Activated CD4-positive, alpha-beta T cell treated with anti-CD3 and anti-CD28 coated beads, Interleukin-2, Interleukin-6, amounts not matched to agents 100 ng/mL and 50 ng/mL, durations not matched to agents 16 hours and 8 hours (primary cell): ENCODE measurements at regions not wholly inside any gene's neighbourhood (a gene's known extent, or its start where the extent isn't known, plus 50 kb on each side); places are given as distances from the start of the nearest gene placed in this dataset.
"Not testable (repeated sequence)": the region's sequence is repeated elsewhere in the genome, so short reads cannot be mapped to it uniquely, and the experiment has no call there.

Source experiments
- DNase-seq: peaks from one replicate; pipeline ENCODE4 v3.0.0-alpha.2; 2020

DNA sequence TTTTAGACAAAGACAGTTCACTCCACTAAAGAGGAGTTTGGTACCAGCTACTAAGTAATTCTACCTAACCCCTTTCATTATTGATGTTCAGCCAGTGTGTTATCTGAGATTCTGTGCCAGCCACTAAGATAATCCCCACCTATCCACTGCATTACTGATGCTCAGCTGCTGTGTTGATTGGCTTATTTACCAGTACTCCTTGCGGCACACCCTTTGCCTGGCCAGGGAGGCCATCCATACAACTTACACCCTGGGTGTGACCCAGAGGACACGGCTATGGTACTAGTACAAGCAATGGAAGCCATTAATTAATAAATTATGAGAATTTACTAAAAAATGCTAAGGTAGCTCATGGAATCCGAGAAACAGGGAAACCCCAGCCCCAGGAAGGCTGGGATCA lies 290.7 kb upstream of the CTNNB1 start:
- no peak for DNase-seq

DNA sequence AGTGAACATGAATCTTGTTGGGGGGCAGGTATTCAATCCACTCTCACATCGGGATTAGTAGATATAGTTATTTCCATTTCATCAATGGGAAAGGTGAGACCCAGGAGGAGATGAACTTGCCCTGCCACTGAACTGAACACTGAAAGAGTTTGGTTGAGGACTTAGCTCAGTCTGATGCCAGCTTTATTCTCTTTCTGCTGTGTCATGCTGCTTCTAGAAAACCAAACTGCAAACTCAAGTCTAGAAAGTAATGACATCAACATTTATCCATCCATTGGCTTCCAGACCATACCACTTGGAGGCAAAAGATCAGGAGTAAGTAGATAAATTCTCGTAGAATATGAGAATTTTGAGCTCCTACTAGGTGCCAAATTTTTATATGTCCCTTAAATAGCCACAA lies 288.0 kb upstream of the CTNNB1 start:
- no peak for DNase-seq

DNA sequence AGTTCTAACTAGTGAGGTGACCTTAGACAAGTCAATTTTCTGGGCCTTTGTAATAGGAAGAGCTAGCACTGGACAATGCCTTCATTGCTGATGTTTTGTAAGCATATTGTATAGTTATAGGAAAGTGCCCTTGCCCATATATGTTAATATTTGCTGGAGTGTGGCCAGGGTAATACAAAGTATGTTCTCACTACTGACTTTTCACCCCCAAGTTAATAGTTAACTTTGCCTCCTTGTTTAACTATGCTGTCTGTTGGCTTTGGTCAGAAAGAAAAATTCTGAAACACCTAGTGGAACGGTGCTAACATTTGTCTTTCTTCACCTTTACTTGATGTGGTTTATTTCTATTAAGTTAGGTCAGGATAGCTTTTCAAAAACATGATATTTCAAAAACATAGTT lies 287.4 kb upstream of the CTNNB1 start:
- DNase-seq = no peak

DNA sequence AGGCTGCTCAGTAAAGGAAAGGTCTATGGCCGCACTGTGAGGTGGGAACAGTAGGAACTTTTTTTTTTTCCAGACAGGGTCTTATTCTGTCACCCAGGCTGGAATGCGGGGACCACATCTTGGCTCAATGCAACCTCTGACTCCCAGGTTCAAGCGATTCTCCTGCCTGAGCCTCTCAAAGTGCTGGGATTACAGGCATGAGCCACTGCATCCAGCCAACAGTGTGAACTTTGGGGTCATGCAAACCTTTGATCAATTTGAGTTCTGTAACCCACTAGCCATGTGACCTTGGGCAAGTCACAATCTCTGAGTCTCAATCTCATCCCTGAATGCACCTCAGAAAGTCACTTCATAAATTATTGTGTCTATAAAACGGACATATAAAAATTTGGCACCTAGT lies 286.8 kb upstream of the CTNNB1 start:
- no peak for DNase-seq

DNA sequence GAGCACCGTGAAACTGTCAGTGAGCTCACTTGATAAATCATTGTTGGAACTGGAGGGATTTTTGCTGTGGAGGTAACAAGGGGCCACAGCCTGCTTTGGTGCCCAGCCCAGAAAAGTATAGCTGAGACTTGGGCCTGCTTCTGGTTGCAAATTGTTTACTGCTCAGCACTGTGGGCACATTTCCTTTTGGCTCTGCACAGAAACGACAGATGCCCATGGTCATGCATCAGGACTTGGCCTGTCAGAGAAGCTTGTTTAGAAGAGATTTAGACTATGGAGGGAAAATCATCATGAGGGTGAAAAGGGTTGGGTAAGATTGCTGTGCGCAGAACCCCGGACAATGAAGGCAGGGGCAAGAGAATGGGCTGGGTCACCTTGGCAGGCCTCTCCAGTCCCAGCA lies 286.1 kb upstream of the CTNNB1 start:
- DNase-seq = no peak

DNA sequence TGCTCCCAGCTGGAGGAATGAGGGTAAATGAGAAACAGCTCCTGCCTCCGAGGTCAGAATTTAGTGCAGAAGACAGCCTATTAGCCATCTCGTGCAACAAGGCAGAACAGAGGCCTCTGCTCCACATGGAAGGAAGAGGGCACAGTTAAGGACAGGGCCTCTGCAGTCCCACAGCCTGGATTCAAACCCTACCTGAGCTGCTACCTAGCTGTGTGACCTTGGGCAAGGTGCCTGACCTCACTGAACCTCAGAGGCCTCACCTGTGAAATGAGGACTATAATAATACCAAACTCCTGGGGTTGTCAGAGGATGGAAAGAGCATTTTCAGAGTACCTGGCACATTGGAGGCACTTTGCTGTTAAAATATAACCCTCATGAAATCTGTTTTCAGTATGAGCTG lies 285.7 kb upstream of the CTNNB1 start:
- DNase-seq = no peak

DNA sequence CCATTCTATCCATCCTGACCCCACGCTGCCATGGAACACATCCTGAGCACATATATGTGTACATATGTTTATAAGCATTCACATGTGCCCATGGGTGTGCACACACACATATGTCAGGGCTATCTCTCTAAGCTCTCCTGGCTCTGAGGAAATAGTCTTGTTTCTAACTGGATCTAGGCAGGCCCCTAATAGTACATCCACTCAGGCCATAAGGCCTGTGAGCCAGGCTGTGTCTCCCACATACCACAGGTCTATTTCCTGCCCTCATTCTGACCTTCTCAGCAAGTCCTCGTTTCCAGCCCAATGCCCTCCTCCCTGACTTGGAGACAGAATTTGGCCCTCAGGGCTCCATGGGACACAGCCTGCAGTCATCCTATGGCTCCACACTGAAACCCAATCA lies 284.8 kb upstream of the CTNNB1 start:
- no peak for DNase-seq

DNA sequence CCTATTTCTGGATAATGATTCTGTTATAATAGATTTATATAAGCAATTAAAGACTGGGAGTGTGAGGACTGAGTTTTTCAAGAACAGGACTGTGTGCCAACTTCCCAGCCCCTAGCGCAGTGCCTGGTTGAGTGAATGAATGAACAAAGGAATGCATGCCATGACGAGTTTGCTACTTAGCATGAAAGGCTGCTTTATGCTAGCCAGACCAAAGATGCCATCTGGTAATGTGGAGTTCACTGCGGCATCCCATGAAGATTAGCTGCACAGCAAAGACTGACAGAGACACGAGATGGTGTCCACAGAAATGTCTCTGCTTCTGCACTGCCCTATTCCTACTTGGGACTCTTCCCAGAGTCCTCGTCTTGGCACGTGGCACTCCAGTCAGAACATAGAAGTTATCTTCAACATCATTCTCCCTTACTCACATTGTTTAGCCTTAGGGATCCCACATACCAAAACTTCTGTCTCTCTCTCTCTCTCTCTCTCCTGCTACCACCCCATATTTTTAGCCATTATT lies 283.9 kb upstream of the CTNNB1 start:
- no peak for DNase-seq

DNA sequence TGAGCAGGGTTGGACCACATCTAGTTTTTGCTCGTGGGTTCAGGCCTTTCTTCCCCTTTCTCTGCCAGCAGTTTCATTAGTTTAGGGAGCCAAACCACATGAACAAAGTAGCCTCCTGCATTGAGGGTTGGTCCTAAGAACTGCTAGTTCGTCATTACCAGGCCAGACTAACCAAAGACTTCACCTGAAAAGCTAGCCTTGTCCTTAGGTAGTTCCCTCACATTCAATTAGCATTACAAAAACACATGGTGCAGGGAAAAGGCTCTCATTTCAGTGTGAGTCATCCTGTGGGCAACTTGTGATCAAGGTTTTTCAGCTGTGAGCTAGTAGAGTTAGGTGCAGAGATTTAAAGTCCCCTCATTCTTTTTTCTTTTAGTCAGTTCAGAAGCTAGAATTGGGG lies 279.3 kb upstream of the CTNNB1 start:
- peak; percentile 15 for DNase-seq

DNA sequence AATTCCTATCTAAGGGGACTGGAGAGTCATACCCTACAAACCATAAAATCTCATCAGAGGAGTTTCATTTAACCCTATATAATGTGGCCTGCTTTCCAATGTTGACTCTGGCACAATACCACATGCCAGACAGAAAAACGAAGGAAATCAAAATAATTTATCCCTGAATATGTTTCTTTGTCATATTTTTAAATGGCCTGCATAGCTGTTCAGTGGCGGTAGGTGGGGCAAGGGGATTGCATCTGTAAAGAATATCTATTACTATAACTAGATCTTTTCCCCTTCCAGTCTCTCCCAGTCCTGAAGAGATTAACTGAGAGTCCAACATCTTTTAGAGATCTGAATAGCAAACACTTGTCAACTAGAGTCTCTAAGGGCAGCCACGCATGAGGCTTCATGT lies 278.1 kb upstream of the CTNNB1 start:
- no peak for DNase-seq

DNA sequence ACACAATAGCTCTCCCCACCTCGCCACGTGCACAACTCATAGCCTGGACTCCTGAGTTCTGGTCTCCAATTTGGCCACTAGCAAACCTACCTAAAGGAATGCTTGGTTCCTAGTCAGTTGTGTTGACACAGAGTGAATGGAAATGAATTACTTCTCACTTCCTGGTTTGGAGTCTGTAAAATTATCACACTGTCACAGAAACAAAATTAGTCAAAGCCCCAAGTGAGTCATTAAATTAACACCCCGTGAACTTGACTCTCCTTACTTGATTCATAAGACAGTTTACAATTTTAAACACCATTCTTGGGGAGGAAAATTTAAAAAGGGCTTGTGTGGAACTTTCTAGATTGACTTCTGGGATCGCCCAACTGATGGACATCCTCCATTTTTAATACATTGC lies 276.2 kb upstream of the CTNNB1 start:
- peak; percentile 10 for DNase-seq

DNA sequence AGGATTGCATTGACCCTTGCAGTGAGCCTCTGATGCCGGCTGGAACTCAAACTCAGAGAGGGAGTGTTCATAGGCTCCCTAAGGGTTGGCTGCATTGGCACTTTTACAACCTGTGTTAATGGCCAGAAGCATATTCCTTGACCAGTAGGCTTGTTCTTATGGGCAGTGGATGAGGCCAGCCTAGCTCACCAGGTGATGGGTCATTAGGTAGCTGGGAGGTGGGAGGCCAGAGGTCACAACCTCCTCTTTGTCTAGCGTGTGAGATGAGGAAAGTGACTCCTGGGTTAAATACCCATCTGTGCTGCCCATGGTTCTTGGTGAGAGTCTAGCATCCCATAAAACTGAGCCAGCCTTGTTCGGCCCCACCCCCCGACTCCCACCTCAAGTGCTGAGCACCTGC lies 275.7 kb upstream of the CTNNB1 start:
- DNase-seq = no peak

DNA sequence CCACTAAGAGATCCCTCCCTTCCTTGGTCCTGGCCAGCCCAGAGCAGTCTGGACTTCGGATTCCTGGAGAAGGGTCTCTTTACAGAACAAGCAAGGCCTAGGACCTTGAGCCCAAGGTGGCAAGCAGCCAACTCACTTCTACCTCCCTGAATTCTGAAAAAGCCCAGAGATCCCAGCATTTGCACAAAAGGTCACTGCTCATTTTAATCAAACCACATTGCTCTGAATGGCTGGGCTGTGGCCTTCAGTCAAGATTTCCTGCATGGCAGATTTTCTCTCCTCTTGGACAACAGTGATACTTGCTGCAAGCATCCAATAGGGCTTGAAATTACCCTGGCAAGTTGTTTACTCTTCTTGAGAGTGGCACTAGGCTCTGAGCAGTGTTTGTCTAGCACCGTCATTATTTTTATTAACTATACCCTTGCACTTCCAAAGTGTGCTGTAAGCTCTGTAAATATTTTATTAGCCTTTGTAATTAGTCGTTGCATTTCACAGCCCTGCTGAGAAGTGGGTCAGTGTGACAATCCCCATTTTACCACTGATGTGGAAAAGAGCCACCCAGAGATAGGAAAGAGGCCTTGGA lies 274.7 kb upstream of the CTNNB1 start:
- DNase-seq = no peak

DNA sequence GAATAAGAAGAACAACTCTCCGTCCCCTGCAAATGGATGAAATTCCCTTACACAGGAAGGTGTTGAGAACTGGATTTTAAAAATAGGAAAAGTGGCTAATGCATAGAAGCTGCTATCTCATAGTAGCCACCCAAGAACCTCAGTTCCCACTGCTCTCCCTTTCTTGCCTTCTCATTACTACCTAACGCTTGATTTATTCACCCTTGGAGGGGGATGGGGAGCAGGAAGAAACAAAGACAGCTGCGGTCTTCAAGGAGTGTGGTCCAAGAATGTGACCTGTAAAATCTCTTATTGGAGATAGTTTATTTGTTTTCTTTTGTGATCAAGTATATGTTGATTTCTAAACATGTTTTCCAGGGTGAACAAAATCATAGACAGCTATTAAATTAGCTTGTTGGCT lies 274.1 kb upstream of the CTNNB1 start:
- no peak for DNase-seq

DNA sequence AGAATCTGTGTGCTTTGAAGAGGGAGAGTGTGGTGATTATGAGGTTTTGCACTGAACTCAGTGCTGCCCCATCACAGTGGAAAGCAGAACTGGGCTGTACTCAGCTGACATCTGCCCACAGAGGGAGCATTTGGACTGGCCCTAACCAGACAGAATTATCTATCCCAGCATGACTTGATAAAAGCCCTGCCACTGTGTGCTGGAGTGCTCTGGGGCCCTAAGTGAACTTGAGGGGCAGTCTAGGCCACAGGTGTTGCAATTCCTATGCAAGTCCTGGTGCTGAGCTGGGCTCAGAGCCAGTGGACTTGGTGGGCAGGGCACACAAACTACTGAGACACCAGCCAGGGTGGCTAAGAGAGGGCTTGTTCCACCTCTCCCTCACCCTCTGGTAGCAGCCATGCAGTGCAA lies 269.2 kb upstream of the CTNNB1 start:
- DNase-seq = no peak

DNA sequence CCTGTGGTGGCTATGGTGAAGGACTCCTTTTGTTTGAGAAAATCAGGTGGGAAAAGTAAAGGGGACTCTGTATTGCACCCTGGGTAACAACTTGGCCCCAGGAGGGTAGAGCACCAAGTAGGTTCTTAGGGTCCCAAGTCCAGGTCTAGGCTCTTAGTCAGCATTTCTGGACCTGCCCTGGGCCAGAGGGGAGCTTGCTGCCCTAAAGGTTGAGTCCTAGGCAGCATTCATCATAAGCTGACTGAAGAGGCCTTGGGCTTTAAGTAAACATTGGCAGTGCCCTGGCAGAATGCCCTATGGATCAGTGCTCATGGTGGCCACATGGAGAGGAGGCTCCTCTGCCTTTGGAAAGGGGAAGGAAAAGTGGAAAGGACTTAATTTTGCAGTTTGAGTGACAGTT lies 268.5 kb upstream of the CTNNB1 start:
- no peak for DNase-seq

DNA sequence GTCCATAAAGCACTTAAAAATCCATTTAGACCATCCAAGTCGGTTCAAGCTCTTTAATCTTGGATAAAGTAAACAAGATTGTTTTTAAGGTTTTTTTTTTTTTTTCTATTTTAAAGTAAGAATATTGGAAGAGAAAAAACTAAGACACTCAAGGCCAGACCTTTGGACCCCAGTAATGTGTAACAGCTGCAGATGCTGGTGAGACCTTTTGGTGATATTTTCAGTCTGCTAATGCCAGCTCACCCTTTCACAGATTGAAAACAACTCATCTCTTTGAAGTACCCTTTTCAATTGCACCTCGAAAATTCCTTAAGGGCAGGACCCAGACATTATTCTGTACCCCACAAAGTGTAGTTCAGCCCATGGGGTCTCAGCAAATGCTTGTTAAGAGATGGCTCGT lies 260.7 kb upstream of the CTNNB1 start:
- no peak for DNase-seq

DNA sequence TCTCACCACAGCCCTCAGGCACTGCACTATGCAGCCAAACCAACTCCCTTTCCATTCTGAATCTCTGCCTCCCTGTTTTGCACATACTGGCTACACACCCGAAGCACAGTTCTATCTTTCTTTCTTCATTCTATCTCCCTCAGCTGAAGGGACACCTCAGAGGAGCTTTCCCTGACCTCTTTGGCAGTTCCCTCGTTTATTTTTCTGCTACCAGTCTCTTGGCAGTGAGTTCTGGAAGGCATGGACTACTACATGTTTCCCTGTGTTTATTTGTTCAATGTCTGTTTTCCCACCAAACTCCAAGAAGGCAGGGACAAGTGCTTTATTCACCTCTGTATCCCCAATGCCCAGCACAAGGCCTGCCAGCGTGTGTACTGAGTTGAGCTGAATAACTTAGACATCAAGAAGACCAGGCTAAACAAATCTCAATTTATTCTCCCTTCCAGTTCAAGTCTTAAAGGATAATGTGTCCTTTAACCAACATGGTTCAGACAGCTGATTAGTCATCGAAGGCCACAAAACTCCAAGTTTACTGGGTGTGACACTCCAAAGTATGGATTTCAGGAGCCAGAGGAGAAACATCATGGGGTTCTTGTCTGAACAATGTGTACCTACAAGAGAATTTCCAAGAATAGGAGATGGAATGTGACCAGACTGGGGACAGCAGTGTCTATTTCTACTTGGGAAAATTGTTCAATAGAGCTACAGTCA lies 260.1 kb upstream of the CTNNB1 start:
- DNase-seq = no peak

DNA sequence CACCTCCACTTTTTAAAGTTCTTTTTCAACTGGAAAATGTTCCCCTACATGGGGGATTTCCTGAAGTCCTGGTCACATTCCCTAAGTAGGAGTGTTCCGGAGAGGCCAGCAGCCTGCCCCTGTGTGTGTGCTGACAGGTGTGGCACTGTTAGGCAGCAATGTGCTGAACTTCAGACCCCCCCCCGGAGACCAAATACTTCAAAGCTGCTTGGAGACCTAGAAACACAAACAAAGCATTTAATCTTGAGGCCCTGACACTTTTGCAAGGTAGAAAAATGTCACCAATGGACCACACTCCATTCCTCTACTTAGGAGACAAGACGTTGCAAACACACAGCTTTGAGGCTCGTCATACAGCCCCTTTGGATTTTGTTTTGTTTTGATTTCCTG lies 259.6 kb upstream of the CTNNB1 start:
- DNase-seq = no peak

DNA sequence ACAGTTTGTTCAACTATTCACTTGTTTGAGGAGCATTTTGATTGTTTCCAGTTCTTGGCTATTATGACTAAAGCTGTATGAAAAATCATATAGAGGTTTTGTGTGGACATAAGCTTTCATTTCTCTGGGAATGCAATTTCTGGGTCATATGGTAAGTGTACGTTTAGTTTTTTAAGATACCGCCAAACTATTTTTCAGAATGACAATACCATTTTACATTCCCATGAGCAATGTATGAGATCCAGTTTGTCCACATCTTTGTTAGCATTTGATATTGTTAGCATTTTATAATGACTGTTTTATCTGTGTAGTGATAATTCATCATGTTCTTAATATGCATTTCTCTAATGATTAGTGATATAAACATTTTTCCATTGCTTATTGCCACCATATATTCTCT lies 258.7 kb upstream of the CTNNB1 start:
- no peak for DNase-seq

DNA sequence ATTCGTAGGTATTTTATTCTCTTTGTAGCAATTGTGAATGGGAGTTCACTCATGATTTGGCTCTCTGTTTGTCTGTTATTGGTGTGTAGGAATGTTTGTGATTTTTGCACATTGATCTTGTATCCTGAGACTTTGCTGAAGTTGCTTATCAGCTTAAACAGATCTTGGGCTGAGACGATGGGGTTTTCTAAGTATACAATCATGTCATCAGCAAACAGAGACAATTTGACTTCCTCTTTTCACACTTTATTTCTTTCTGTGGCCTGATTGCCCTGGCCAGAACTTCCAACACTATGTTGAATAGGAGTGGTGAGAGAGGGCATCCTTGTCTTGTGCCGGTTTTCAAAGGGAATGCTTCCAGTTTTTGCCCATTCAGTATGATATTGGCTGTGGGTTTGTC lies 252.3 kb upstream of the CTNNB1 start:
- not testable (repeated sequence) for DNase-seq

DNA sequence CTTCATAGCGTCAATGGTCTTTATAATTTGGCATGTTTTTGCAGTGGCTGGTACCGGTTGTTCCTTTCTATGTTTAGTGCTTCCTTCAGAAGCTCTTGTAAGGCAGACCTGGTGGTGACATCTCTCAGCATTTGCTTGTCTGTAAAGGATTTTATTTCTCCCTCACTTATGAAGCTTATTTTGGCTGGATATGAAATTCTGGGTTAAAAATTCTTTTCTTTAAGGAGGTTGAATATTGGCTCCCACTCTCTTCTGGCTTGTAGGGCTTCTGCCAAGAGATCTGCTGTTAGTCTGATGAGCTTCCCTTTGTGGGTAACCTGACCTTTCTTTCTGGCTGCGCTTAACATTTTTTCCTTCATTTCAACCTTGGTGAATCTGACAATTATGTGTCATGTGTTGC lies 250.0 kb upstream of the CTNNB1 start:
- not testable (repeated sequence) for DNase-seq

DNA sequence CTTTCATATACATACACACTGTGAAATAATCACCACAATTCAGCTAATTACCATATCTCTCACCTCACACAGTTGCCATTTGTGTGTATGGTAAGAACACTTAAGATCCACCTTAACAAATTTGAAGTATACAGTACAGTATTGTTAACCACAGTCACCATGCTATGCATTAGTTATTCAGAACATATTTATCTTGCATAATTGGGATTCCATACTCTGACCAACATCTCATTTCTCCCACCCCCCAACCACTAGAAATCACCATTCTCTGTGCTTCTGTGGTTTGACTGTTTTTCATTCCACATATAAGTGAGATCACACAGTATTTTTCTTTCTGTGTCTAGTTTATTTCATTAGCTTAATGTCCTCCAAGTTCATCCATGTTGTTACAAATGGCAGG lies 247.7 kb upstream of the CTNNB1 start:
- no peak for DNase-seq

DNA sequence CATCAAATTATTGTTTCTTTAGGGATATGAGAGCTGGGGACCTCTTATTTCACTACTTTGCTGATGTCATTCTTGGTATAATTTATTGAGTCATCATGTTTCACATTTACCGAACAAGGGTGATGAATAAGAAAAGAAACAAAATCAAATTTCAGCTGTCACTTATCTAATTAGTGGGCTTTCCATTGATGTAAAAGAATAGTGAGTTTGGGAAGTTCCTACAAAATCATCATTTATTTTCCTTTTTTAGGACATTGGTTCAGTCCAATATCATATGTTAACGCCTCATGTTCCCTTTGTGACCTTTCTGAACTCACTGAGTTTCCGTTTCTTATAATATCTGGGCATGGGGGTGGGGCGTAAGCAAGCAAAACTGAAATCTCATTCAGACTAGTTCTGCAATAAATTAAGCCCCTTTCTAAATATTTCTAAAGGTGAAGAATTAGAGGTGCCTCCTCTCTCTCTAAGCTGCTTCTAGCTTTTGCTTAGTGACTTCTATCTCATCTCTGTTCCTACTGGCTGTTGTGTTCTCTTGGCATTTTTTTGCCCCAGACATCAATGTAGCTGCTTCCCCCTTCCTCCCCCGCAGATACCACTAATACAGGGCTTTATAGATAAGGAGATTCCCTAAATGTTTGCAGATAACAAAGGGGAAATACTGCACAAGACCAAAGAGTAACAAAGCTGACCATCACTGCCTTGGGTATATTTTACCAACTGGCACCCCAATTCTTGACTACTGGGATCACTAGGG lies 238.0 kb upstream of the CTNNB1 start:
- DNase-seq = peak; percentile 22
